GM12878 (cell line): ENCODE measurements at regions not wholly inside any gene's neighbourhood (a gene's known extent, or its start where the extent isn't known, plus 50 kb on each side); places are given as distances from the start of the nearest gene placed in this dataset.

Experiments used
- CREM ChIP-seq: IDR thresholded peaks from 2 replicates; pipeline ENCODE4 v1.6.1; 2014; ENCODE audit warnings: antibody characterized with exemption, low read depth
- EED ChIP-seq: sonication (generic); IDR thresholded peaks from 2 replicates; pipeline ENCODE4 v1.6.1; 2016; ENCODE audit warnings: antibody characterized with exemption, low read depth
- ETV6 ChIP-seq, 2 experiments: fragments of 450-650 bp in 1 of 2; IDR thresholded peaks in 1 of 2; conservative IDR thresholded peaks in 1 of 2; 2 replicates each; pipeline ENCODE4 v1.6.1; 2014; ENCODE audit warnings: antibody characterized with exemption in 1 of 2, borderline replicate concordance in 1 of 2, low read depth in 1 of 2, mild to moderate bottlenecking in 1 of 2, moderate library complexity in 1 of 2
- EZH2 ChIP-seq: IDR thresholded peaks from 2 replicates; pipeline ENCODE4 v1.6.1; 2012; ENCODE audit warnings: low read depth, mild to moderate bottlenecking, control low read depth, inconsistent platforms, low read length, borderline replicate concordance; ENCODE audit not compliant: control insufficient read depth
- LARP7 ChIP-seq: fragments of 450-650 bp; IDR thresholded peaks from 2 replicates; pipeline ENCODE4 v1.6.1; 2017; ENCODE audit warnings: mild to moderate bottlenecking
- NFYB ChIP-seq: IDR thresholded peaks from 2 replicates; pipeline ENCODE4 v1.6.1; 2011; ENCODE audit warnings: low read depth, mild to moderate bottlenecking, low read length, improper control_type of control experiment, moderate library complexity; ENCODE audit not compliant: insufficient read depth
- POLR2A ChIP-seq: IDR thresholded peaks from 2 replicates; pipeline ENCODE4 v1.6.1; 2011; ENCODE audit warnings: low read depth, mild to moderate bottlenecking, low read length
- RUNX3 ChIP-seq: IDR thresholded peaks from 2 replicates; pipeline ENCODE4 v1.6.1; 2012; ENCODE audit warnings: low read length, inconsistent platforms
- SMC3 ChIP-seq: IDR thresholded peaks from 2 replicates; pipeline ENCODE4 v1.6.1; 2011; ENCODE audit warnings: low read length, improper control_type of control experiment, borderline replicate concordance
- TAF1 ChIP-seq: IDR thresholded peaks from 2 replicates; pipeline ENCODE4 v1.6.1; 2011; ENCODE audit warnings: mild to moderate bottlenecking, low read depth, low read length, borderline replicate concordance
- ZNF384 ChIP-seq: IDR thresholded peaks from 2 replicates; pipeline ENCODE4 v1.6.1; 2012; ENCODE audit warnings: low read depth, mild to moderate bottlenecking, low read length, improper control_type of control experiment, borderline replicate concordance
- TF ChIP-seq, protein P1 (sequence below), 3 experiments: IDR thresholded peaks in 2 of 3; conservative IDR thresholded peaks in 1 of 3; 2 replicates each; pipeline ENCODE4 v1.5.1; 2011; ENCODE audit warnings: low read depth in 3 of 3, low read length in 3 of 3, mild to moderate bottlenecking in 3 of 3, control low read depth in 2 of 3, moderate library complexity in 2 of 3, inconsistent platforms in 1 of 3, mixed read lengths in 1 of 3; ENCODE audit not compliant: control insufficient read depth in 2 of 3, insufficient read depth in 1 of 3; ENCODE audit errors: extremely low read depth in 1 of 3
- TF ChIP-seq, protein P2 (sequence below): fragments of 450-650 bp; IDR thresholded peaks from 2 replicates; pipeline ENCODE4 v1.6.1; 2016; ENCODE audit warnings: mild to moderate bottlenecking, moderate library complexity, borderline replicate concordance

DNA sequence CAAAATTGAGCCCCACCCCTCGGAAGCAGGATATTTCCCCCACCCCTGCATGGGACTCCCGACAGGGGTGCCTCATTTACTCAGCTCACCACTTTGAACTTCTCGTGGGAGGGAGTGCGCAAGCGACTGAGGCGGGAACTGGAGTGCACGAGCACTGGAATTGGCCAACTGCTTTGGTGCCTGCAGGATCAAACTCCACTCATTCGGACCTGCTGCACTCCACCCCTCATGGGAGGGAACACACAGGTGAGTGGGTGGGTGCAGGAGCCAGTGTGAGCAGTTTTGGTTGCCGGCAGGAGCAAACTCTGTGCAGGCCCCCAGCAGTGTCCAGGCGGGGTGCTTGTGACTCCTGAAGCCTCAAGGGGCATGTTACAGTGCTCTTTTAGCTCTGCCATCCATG, 301.2 kb downstream of the TUSC1 start:
- TF ChIP-seq NFYB (no peak), ETV6 (conservative IDR thresholded peaks at IDR 0.05 in 1 of 2, IDR thresholded peaks at IDR 0.05 in 1 of 2; ENCODE audit: borderline replicate concordance in 1 of 2, low read depth in 1 of 2) (no peak), TAF1 (no peak), LARP7 (no peak), SMC3 (no peak), RUNX3 (no peak), POLR2A (no peak), CREM (no peak), EED (no peak), ZNF384 (no peak), EZH2 (no peak)
- TF ChIP-seq, protein P1, sequence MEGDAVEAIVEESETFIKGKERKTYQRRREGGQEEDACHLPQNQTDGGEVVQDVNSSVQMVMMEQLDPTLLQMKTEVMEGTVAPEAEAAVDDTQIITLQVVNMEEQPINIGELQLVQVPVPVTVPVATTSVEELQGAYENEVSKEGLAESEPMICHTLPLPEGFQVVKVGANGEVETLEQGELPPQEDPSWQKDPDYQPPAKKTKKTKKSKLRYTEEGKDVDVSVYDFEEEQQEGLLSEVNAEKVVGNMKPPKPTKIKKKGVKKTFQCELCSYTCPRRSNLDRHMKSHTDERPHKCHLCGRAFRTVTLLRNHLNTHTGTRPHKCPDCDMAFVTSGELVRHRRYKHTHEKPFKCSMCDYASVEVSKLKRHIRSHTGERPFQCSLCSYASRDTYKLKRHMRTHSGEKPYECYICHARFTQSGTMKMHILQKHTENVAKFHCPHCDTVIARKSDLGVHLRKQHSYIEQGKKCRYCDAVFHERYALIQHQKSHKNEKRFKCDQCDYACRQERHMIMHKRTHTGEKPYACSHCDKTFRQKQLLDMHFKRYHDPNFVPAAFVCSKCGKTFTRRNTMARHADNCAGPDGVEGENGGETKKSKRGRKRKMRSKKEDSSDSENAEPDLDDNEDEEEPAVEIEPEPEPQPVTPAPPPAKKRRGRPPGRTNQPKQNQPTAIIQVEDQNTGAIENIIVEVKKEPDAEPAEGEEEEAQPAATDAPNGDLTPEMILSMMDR (IDR thresholded peaks at IDR 0.05 in 2 of 3, conservative IDR thresholded peaks at IDR 0.05 in 1 of 3; ENCODE audit: control insufficient read depth in 2 of 3, extremely low read depth in 1 of 3, insufficient read depth in 1 of 3, low read depth in 3 of 3, low read length in 3 of 3), result no peak
- TF ChIP-seq, protein P2, sequence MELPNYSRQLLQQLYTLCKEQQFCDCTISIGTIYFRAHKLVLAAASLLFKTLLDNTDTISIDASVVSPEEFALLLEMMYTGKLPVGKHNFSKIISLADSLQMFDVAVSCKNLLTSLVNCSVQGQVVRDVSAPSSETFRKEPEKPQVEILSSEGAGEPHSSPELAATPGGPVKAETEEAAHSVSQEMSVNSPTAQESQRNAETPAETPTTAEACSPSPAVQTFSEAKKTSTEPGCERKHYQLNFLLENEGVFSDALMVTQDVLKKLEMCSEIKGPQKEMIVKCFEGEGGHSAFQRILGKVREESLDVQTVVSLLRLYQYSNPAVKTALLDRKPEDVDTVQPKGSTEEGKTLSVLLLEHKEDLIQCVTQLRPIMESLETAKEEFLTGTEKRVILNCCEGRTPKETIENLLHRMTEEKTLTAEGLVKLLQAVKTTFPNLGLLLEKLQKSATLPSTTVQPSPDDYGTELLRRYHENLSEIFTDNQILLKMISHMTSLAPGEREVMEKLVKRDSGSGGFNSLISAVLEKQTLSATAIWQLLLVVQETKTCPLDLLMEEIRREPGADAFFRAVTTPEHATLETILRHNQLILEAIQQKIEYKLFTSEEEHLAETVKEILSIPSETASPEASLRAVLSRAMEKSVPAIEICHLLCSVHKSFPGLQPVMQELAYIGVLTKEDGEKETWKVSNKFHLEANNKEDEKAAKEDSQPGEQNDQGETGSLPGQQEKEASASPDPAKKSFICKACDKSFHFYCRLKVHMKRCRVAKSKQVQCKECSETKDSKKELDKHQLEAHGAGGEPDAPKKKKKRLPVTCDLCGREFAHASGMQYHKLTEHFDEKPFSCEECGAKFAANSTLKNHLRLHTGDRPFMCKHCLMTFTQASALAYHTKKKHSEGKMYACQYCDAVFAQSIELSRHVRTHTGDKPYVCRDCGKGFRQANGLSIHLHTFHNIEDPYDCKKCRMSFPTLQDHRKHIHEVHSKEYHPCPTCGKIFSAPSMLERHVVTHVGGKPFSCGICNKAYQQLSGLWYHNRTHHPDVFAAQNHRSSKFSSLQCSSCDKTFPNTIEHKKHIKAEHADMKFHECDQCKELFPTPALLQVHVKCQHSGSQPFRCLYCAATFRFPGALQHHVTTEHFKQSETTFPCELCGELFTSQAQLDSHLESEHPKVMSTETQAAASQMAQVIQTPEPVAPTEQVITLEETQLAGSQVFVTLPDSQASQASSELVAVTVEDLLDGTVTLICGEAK, result no peak
